Glomerular visceral epithelial cell (primary cell): ENCODE measurements at regions not wholly inside any gene's neighbourhood (a gene's known extent, or its start where the extent isn't known, plus 50 kb on each side); places are given as distances from the start of the nearest gene placed in this dataset.
A peak's percentile ranks its signal among the peaks of the same experiment; 100 is the strongest.
"Not testable (repeated sequence)": the region's sequence is repeated elsewhere in the genome, so short reads cannot be mapped to it uniquely, and the experiment has no call there.

Experiments
- DNase-seq: peaks from one replicate; pipeline ENCODE4 v3.0.0-alpha.2; 2016; ENCODE audit errors: extremely low spot score

DNA sequence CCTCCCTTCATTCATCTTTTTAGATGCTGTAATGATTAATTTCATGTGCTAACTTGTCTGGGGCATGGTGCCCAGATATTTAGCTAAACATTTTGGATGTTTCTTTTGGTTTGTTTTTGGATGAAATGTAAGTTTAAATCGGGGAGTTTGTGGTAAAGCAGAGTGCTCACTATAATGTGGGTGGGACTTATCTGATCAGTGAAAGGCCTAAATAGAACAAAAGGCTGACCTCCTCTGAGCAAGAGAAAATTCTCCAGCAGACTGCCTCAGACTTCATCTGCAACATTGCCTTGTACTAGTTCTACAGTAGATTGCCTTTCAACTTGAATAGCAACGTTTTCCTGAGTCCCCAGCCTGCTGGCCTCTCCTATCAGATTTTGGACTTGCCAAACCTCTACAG, 183.6 kb downstream of the S1PR1 start:
- no peak for DNase-seq

DNA sequence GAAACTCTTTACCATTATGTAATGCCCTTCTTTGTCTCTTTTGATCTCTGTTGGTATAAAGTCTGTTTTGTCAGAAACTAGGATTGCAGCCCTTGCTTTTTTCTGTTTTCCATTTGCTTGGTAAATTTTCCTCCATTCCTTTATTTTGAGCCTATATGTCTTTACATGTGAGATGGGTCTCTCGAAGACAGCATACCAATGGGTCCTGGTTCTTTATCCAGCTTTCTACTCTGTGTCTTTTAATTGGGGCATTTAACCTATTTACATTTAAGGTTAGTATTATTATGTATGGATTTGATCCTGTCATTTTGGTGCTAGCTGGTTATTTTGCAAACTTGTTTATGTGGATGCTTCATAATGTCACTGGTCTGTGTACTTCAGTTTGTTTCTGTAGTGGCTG, 191.3 kb downstream of the S1PR1 start:
- DNase-seq, result not testable (repeated sequence)

DNA sequence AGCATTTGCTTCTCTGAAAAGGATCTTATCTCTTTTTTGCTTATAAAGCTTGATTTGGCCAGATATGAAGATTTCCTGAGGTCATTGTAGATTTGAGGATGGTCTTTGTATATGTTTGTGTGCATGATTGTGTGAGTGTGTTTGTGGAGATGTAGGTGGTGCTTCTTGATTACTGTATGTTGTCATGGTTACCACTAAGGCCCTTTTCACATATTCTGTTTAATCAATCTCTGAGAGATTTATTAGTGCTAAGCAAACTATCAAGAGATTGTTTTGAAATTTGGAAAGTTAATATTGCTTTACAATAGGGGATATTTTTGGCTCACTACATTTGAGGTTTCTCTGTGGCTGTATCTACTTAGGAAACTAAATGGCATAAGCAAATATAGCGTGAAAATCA, 191.7 kb downstream of the S1PR1 start:
- no peak for DNase-seq

DNA sequence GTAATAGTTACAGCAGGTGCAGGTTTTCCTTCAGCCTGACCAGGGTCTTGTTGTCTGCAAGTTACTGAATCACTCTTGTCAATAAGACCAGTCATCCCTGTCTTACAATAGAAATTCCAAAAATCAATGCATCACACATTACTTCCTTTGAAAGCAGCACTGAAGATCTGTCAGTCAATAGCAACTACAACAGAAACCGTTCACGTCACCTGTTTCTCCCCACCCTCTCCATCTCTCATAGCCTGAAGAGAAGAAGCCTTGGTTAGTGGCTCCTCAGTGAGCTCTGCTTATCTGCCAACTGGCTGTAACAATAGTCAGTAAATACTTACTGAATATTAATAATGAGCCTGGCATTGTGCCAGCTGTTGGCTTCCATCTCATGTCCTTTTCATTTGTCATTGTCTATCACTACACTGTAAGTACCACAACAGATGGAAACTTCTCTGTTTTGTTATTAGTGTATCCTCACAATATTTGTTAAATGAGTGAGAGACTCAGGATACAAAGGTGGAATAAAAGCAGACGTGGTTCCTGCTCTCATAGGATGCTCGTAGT, 195.2 kb downstream of the S1PR1 start:
- no peak for DNase-seq

DNA sequence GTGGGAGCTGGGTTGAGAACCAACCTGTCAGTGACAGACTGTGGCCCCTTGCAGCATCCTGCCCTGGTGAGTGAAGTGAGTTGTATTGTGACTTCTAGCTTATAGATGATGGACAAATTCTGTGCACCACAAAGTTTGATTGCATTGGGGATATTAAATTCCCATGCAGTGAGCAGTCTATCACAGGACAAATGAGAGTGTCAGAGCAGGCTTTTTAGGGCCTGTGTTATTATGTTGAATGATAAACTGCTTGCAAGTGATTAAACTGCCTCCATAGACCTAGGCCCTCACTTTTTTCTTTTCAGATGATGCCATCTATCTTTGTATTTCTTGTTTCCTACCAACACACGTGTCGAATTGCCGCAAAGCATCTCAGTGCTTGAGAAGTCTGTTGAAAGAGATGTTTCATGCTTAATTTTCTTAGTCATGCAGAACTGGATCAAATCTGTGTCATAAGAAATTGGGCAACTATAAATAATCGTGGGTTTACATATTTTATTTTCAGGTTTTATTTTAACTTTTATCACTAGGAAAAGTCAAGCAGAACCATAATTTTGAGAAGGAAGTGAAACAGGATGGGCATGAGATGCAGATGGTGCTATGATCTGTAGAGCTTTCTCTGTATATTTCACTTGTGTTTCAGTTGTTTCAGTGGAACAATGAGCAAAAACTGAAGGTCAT, 199.2 kb downstream of the S1PR1 start:
- no peak for DNase-seq

DNA sequence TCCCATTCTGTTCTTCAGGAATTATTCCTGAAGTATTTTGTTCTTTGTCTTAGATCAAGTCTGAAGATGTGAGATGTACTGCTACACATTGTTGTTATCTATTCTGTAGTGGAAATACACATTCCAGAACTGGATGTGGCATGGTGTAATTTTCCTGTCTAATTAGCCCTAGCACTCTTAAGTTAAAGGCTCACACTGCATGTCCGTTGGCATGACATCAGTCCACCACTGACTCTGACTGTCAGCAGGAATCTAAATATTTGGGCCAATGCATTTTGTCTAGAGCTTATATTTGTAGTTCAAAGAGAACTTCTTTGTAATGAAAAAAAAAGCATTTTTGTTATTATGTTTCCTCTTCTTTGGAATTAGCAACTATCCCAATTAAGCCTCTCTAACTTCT, 201.0 kb downstream of the S1PR1 start:
- no peak for DNase-seq

DNA sequence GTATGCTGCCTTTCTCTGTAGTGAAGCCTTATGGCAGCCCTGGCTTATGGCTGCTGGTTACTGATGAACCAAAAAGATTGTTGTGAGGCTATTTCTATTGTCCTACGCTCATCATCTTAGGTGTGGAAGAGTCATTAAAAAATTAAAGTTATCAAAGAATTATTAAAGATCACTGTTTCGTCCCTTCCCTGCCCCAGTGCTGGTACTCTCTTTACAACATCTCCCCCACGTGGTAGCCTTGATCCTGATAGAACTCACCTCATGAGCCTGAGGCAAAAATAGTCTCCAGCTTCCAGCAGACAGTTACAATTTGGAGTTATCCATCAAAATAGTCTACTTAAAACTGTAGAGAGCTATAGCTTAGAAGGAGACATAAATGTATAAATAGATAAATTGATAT, 201.5 kb downstream of the S1PR1 start:
- DNase-seq, result peak; percentile 8

DNA sequence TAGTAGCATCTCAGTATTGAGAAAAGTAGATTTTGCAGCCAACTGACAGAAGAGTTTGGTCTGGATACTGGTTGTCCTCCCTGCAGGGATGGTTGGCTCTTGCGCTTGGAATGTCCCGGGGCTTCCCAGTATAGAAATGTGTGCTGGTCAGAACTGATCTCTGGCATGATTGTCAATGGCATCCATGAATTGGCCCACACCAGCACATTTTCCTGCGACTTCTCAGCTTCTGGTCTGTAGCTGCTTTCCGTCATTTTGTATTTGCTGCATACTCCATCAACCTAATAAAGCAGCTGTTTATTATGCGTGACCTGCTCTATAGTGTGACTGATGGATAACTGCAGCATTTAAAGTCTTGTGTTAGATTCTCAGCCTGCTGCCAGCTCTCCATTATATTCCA, 203.7 kb downstream of the S1PR1 start:
- DNase-seq, result no peak

DNA sequence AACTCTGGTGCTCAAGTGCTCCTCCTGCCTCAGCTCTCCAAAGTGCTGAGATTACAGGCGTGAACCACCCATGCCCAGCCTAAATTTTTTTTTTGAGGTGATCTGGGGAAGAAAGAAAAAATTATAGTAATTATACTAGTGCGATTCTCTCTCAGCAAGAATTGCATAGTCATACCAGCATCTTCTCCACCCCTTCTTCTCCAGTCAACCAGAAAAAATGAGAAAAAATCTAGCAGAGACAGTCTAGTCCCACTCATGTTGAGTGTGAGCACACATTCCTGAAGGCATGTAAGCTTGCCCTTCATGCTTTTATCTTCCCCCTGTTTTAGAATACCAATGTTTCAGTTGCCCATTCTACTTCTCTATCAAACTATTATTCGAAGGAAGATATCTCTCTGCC, 207.6 kb downstream of the S1PR1 start:
- no peak for DNase-seq

DNA sequence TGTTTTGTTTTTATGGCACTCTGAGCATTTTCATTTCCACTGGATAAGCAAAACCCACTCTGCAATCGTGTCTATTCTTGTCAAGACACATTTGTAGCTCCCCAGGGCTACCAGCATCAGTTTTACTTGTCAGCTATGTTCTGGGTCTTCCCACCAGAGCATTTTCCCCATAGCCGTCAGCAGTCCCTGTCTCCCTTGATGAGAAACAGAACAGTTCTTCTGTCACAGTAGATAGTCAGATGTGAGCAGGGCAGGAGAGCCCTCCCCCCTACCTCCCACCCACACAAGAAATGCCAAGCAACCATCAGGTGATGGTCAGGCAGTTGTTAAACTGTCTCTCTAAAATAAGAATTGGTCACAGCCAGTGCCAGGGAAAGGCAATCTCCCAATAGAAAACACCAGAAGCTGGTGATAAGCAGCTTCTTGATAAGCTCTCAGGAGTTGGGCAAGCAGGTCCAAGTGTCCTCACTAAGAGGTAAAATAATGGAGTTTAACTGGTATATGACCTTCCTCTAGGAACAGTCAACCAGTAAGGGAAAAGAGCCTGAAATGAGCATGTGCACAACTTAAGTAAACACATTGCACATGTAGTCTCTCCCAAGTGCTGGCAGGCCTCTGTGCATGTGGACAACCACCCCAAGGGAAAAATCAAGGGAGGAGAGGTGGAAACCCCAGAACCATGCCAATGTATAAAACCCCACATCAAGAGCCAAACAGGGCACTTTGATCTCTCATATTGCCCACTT, 208.2 kb downstream of the S1PR1 start:
- no peak for DNase-seq

DNA sequence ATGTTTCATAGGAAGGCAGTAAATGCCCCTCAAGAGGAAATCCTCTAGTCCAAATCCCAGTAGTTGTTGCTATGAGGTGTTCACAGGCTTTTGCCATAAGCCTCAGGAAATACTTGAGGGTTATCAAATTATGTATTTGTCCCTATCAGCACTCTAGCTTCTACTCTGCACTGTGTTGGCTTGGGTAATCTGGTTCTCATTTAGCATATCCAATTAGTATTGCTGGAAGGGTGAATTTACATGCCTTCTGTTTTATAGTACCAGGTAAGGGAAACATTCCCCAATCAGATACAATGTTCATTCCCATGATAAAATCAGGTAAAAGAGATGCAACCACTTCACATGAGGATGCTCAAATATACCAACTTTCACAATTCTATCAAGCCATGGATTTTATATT, 211.2 kb downstream of the S1PR1 start:
- DNase-seq, result no peak

DNA sequence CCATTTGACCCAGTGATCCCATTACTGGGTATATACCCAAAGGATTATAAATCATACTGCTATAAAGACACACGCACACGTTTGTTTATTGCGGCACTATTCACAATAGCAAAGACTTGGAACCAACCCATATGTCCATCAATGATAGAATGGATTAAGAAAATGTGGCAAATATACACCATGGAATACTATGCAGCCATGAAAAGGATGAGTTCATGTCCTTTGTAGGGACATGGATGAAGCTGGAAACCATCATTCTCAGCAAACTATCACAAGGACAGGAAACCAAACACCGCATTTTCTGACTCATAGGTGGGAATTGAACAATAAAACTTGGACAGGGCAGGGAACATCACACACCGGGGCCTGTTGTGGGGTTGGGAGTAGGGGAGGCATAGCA, 213.9 kb downstream of the S1PR1 start:
- not testable (repeated sequence) for DNase-seq

DNA sequence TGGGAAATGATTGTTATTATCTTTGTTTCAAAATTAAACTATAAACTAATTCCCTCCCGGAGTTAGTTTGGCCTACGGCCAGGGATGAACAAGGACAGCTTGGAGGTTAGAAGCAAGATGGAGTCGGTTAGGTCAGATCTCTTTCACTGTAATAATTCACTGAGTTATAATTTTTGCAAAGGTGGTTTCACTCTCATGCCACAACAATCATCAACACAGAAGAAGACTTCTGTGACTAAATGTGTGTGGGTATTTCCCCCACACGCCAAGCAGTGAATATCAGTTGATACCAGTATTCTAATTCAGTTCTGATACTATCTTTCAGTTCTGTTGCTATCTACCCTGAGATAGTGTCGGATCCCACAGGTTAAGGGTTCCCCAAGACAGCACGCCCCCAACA, 215.1 kb downstream of the S1PR1 start:
- no peak for DNase-seq

DNA sequence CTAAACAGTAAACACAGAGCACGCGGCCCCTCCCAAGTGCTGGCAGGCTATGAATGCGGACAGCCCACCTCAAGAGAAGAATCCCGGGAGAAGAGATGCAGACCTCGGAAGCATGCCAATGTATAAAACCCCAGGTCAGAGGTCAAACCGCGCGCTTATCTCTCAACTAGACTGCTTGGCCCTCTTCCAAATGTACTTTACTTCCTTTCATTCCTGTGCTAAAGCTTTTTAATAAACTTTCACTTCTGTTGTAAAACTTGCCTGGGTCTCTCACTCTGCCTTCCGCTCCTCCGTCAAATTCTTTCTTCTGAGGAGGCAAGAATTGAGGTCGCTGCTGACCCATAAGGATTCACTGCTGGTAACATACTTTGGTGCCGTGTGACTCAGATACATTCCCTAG, 216.0 kb downstream of the S1PR1 start:
- no peak for DNase-seq

DNA sequence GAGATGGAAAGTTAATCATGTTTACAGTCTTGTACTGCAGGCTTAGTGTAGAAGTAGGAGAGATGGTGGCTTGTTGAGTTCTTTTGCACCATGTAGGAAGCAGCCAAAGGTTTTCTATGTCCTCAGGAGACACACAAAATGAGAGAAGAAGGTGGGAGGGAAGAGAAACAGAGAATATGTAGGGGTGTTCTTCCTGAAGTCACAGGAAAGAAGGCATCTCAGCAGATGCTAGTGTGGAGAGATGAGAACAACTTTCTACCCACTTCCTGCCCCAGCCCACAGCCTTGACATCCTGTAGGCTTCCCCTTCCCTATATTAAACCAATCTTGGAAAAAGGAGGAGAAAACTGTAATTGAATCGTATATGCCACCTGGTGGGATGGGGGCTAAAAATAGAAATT, 217.0 kb downstream of the S1PR1 start:
- no peak for DNase-seq

DNA sequence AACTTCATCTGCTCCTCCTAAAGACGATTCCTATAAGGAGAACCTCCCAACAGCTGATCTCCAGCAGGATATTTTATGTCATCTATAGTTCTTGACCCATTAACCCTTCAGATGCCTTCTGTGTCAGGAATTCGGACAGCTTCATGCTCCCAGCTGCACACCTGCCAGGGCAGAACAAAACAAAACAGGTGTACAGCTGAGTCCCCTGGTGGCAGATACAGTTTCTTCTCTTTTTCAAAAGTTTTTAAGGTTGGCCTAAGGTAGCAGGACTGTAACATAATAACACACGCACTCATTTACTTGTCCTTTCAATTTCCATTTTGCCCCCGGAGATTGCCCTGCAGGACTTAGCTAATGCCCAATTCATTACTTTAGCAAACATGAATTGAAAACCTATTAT, 218.3 kb downstream of the S1PR1 start:
- DNase-seq, result no peak

DNA sequence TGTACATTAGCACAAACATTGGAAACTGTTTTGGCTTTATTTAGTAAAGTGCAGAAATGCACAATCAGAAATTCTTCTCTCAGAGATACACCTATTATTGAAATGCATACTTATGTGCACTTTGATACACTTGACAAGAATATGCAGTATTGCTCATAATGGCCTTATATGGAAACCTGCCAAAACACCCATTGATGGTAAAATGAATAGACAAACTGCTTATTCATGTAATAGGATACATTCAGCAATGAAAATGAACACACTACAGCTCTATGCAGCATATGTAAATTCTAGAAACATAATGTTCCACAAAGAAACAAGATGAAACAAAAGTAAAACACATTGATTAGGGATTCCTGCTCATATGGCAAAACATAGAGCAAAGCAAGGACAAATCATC, 223.9 kb downstream of the S1PR1 start:
- no peak for DNase-seq

DNA sequence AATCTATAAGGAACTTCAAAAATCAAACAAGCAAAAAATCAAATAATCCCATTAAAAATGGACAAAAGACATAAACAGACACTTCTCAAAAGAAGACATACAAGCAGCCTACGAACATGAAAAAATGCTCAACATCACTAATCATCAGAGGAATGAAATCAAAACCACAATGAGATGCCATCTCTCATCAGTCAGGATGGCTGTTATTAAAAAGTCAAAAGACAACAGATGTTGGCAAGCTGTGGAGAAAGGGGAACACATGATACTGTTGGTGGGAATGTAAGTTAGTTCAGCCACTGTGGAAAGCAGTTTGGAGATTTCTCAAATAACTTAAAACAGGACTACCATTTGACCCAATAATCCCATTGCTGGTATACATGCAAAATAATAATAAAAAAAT, 226.4 kb downstream of the S1PR1 start:
- no peak for DNase-seq

DNA sequence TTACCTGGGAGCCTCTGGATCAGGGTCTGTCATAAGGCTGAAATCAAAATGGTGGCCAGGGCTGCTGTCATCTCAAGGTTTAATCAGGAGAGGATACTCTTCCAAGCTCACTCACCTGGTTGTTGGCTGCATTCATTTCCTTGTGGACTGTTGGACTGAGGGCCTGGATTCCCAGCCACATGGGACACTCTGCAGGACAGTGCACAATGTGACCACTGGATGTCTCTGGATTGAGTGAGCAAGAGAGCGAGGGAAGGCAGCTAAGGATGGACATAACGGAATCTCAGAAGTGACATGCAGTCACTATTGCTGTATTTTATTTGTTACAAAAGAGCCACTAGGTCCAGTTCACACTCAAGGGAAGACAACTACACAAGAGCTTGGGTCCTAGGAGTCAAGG, 229.1 kb downstream of the S1PR1 start:
- no peak for DNase-seq

DNA sequence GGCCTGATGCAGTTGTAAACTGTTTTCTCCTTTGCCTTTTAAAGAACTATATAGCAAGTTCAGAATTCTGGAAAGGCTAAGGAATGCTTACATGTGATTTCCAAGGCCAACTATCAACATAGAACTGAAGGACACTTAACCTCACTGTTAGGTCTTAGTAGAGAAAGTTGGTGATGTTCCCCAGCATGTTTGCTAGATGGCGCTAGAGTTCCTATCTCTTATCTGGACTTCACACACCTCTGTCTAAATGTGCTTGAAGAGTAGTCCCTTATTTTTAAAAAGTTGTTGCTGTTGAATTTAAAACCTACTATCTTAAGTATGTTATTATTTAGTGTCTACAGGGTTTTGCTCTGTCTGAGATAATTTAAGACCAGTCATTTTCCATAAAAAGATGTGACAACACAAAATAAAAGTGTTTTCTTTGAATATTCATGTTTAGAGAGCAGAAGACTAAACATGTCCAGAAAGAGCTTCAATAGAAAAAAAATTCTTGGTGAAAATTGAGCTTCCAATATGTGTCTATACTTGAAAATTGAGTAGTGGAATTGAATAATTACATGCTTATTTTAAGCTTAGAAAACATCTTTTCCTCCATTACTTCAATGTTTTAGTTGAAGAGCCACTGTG, 237.3 kb downstream of the S1PR1 start:
- DNase-seq, result peak; percentile 6

DNA sequence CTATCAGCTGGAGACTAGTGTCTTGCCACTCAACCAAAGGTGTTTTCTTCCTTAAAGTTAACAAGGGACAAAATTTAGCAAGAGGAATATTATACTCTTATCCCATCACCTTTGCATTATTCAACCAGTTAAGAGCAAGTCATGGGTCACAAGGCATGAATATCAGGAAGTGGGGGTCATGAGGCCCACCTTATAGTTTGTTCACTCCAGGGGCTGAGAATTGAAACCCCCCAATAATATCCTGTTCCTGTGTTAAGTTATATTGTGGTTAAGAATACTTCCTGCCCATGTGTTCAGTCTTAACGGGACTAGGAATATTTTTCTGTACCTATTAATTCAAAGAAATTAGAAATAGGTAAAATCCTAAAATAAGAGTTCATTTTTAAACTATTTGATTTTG, 239.7 kb downstream of the S1PR1 start:
- DNase-seq, result no peak

DNA sequence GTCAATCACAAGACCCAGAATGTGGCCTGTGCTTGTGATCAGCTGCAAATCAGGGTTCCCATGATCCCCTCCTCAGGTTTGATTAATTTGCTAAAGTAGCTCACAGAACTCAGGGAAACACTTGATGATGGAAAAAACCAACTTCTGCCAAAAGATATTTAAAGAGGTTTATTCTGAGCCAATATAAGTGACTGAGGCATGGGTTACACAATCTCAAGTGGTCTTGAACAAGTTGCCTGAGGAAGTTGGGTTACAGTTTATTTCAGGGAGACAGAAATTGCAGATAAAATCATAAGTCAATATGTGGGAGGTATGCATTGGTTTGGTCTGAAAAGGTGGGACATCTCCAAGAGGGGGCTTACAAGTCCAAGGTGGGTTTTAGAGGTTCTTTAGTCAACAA, 243.1 kb downstream of the S1PR1 start:
- DNase-seq, result no peak

DNA sequence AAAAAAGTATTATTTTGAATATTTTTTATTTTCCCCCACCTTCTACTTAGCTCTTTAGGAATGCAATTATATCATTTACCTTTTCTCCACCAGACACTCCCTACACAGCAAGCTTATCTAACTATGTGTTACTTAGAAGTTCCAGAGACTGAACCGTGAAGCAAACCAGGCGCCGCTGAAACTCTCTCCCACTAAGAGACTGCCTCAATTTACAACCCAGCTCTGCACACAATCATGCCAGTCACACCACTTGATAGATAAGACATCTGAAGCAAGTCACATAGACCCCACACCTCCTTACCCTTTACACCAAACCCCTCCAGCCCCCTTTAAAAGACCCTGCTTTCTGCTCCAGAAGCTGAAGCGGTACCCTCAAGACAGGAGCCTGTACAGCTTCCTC, 245.5 kb downstream of the S1PR1 start:
- no peak for DNase-seq
